ENCODE measurements at regions not wholly inside any gene's neighbourhood (a gene's known extent, or its start where the extent isn't known, plus 50 kb on each side); places are given as distances from the start of the nearest gene placed in this dataset.

DNA sequence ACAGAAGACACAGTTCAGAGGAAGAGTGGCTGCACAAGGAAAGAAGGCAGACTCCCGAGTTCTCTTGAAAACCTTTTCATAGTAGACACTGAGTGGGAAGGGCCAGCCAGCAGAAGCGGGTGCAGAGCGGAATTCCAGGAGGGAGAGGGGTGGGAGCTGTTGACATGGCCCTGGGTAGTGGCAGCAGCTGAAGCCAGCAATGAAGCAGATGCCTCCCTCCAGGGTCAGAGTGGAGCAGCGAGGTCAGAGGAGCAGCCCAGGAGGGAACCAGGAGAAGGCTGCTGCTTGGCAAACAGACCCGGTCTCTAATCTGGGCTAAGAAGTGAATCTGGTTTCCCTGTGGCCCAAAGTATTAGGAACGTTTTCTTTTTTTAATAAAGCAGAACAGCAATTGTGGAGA, 73.9 kb upstream of the SPATA13 start:
- ChIA-PET POLR2A (no interaction called here), CTCF (no interaction called here)
- Mint-ChIP-seq H3K27me3 (peaks cover 13% of the 10 kb centered on the region), H3K9me3 (ENCODE audit: insufficient read depth) (no peaks in the 10 kb centered on the region), H3K4me1 (peaks cover 2% of the 10 kb centered on the region), H3K27ac (no peak overlapping the region), H3K4me3 (no peak overlapping the region)
- DNase-seq (no peak), ATAC-seq (ENCODE audit: low read depth) (no peak)
- H3K4me3 ChIP-seq (ENCODE audit: control extremely low read depth in 1 of 5, extremely low read depth in 1 of 5, insufficient read depth in 1 of 5, low read depth in 2 of 5, low read length in 4 of 5): no peak overlapping the region
- no peak overlapping the region for H3K4me2 ChIP-seq (replicated peaks; ENCODE audit: low read depth, low read length, poor library complexity, severe bottlenecking)
- intact Hi-C loops (cut with micrococcal nuclease): no loop called here
- 90% methylated on average over 6 of the region's 6 CpGs for WGBS (ENCODE audit: insufficient coverage)
- no peaks in the 10 kb centered on the region for H3K9me3 ChIP-seq (ENCODE audit: control extremely low read depth in 1 of 3, control insufficient read depth in 2 of 3, insufficient read depth in 1 of 3, low read length in 2 of 3)
- H2AFZ ChIP-seq (ENCODE audit: insufficient read depth, low read depth, low read length, poor library complexity, severe bottlenecking): no peak overlapping the region
- no peaks in the 10 kb centered on the region for H3K36me3 ChIP-seq (replicated peaks in 1 of 2; ENCODE audit: control extremely low read depth in 1 of 2, control insufficient read depth in 1 of 2, extremely low read depth in 1 of 2, insufficient read depth in 2 of 2, low read length in 1 of 2)
- H3K9ac ChIP-seq (ENCODE audit: low read length): no peak overlapping the region
- H3K27ac ChIP-seq (ENCODE audit: low read length in 2 of 2): no peak overlapping the region
- TF ChIP-seq EZH2 (IDR thresholded peaks at IDR 0.05; ENCODE audit: borderline replicate concordance, insufficient read depth, low read depth, low read length, poor library complexity, severe bottlenecking): no peak
- TF ChIP-seq, protein P1, sequence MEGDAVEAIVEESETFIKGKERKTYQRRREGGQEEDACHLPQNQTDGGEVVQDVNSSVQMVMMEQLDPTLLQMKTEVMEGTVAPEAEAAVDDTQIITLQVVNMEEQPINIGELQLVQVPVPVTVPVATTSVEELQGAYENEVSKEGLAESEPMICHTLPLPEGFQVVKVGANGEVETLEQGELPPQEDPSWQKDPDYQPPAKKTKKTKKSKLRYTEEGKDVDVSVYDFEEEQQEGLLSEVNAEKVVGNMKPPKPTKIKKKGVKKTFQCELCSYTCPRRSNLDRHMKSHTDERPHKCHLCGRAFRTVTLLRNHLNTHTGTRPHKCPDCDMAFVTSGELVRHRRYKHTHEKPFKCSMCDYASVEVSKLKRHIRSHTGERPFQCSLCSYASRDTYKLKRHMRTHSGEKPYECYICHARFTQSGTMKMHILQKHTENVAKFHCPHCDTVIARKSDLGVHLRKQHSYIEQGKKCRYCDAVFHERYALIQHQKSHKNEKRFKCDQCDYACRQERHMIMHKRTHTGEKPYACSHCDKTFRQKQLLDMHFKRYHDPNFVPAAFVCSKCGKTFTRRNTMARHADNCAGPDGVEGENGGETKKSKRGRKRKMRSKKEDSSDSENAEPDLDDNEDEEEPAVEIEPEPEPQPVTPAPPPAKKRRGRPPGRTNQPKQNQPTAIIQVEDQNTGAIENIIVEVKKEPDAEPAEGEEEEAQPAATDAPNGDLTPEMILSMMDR (IDR thresholded peaks at IDR 0.05): no peak
- no peaks in the 10 kb centered on the region for H3K27me3 ChIP-seq (replicated peaks in 1 of 4; ENCODE audit: control extremely low read depth in 1 of 4, control insufficient read depth in 3 of 4, insufficient read depth in 4 of 4, low read length in 3 of 4)
- no peaks in the 10 kb centered on the region for H3K4me1 ChIP-seq (ENCODE audit: control insufficient read depth in 2 of 2, insufficient read depth in 2 of 2, low read length in 2 of 2)
- H3K79me2 ChIP-seq (ENCODE audit: control insufficient read depth, insufficient read depth, low read length): no peaks in the 10 kb centered on the region
- H4K20me1 ChIP-seq (ENCODE audit: control insufficient read depth, insufficient read depth, low read length, poor library complexity, severe bottlenecking): no peaks in the 10 kb centered on the region

DNA sequence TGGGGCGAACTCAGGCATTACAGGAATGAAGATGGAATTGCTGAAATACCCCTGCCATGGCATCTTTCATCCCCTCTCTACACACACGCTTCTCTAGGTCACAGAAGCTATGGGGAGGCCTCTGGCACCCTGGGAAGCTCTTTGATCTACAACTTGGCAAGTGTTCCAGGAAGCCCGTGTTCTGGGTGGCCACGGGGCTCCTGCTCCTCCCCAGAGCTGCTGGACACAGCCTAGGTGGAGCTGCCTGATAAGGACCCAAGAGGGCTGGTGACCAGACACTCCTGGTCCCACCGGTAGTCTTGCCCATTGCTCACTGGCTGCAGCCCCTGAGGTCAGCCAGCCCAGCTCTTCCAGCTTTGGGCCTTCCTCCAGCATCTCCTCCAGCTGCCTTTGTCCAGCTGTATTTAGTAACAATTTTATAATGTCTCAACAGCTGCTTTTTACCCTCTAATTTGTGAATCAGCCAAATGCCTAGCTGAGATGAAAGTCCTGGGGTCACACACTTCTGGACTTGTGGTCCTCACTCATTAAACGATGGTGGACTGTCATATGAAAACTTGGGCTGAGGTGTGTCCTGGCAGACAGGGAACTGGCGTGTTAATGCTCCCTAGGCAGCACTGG, 72.8 kb upstream of the SPATA13 start:
- Histone ChIP-seq H3K4me2 (replicated peaks; ENCODE audit: low read depth, low read length, poor library complexity, severe bottlenecking) (no peak overlapping the region), H2AFZ (ENCODE audit: insufficient read depth, low read depth, low read length, poor library complexity, severe bottlenecking) (no peak overlapping the region), H4K20me1 (ENCODE audit: control insufficient read depth, insufficient read depth, low read length, poor library complexity, severe bottlenecking) (no peaks in the 10 kb centered on the region), H3K79me2 (ENCODE audit: control insufficient read depth, insufficient read depth, low read length) (no peaks in the 10 kb centered on the region), H3K9me3 (ENCODE audit: control extremely low read depth in 1 of 3, control insufficient read depth in 2 of 3, insufficient read depth in 1 of 3, low read length in 2 of 3) (no peaks in the 10 kb centered on the region), H3K36me3 (replicated peaks in 1 of 2; ENCODE audit: control extremely low read depth in 1 of 2, control insufficient read depth in 1 of 2, extremely low read depth in 1 of 2, insufficient read depth in 2 of 2, low read length in 1 of 2) (no peaks in the 10 kb centered on the region), H3K4me1 (ENCODE audit: control insufficient read depth in 2 of 2, insufficient read depth in 2 of 2, low read length in 2 of 2) (no peaks in the 10 kb centered on the region), H3K4me3 (ENCODE audit: control extremely low read depth in 1 of 5, extremely low read depth in 1 of 5, insufficient read depth in 1 of 5, low read depth in 2 of 5, low read length in 4 of 5) (no peak overlapping the region), H3K27me3 (replicated peaks in 1 of 4; ENCODE audit: control extremely low read depth in 1 of 4, control insufficient read depth in 3 of 4, insufficient read depth in 4 of 4, low read length in 3 of 4) (no peaks in the 10 kb centered on the region), H3K27ac (ENCODE audit: low read length in 2 of 2) (no peak overlapping the region), H3K9ac (ENCODE audit: low read length) (no peak overlapping the region)
- Mint-ChIP-seq H3K9me3 (ENCODE audit: insufficient read depth) (no peaks in the 10 kb centered on the region), H3K4me1 (peaks cover 2% of the 10 kb centered on the region), H3K27me3 (peaks cover 13% of the 10 kb centered on the region), H3K4me3 (no peak overlapping the region), H3K27ac (no peak overlapping the region)
- intact Hi-C loops (cut with micrococcal nuclease): no loop called here
- TF ChIP-seq, protein P1 (IDR thresholded peaks at IDR 0.05): no peak
- TF ChIP-seq EZH2 (IDR thresholded peaks at IDR 0.05; ENCODE audit: borderline replicate concordance, insufficient read depth, low read depth, low read length, poor library complexity, severe bottlenecking): no peak
- no peak for DNase-seq
- ChIA-PET CTCF (no interaction called here), POLR2A (no interaction called here)
- 67% methylated on average over 6 of the region's 7 CpGs for WGBS (ENCODE audit: insufficient coverage)
- no peak for ATAC-seq (ENCODE audit: low read depth)
